ENCODE measurements at regions not wholly inside any gene's neighbourhood (a gene's known extent, or its start where the extent isn't known, plus 50 kb on each side); places are given as distances from the start of the nearest gene placed in this dataset.

DNA sequence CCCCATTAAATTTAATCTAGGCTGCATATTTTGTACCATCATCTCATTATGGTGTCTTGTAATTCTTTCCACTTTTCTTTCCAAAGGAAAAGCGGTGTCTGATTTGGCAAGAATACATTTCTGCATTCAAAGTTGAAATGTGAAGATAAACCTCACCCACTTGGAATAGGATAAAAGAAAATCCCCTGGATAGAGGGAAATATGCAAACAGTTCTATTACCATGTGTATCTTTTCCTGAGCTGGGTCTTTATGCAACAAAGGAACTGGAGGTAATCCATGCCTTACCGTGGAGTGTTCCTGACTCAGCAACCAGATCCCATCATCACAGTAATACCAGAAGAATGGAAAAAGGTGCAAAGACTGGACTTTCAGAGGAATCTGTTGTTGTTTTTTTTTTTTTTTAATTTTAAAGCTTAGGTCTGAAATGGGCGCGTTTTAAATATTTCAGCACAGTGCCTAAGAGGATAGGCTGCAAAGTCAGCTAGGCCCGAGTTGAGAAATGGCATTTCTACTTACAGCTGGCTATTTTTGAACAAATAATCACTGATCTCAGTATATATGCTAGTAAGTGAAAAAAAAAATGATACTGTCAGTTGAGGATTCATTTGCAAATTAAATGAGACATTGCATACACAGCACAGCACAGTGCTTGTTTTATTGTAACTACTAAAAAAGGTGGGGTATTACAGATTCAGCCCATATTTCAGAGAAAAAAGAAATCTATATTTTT is 55.5 kb upstream of the ADAMTS9 start:
- DNase-seq (ENCODE audit: low spot score), result no peak

DNA sequence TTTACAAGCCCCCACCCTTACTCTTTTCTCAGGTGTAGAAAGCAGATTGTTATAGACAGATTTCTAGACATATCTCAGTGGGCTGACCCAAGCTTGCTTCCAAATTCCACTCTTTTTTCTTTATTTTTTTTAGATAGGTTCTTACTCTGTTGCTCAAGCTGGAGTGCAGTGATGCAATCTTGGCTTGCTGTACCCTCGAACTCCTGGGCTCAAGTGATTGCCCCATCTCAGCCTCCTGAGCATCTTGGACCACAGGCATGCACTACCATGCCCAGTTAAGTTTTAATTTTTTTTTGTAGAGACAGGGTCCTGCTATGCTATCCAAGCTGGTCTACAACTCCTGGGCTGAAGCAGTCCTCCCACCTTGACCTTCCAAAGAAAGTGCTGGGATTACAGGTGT is 53.5 kb upstream of the ADAMTS9 start:
- DNase-seq (ENCODE audit: low spot score), result no peak

DNA sequence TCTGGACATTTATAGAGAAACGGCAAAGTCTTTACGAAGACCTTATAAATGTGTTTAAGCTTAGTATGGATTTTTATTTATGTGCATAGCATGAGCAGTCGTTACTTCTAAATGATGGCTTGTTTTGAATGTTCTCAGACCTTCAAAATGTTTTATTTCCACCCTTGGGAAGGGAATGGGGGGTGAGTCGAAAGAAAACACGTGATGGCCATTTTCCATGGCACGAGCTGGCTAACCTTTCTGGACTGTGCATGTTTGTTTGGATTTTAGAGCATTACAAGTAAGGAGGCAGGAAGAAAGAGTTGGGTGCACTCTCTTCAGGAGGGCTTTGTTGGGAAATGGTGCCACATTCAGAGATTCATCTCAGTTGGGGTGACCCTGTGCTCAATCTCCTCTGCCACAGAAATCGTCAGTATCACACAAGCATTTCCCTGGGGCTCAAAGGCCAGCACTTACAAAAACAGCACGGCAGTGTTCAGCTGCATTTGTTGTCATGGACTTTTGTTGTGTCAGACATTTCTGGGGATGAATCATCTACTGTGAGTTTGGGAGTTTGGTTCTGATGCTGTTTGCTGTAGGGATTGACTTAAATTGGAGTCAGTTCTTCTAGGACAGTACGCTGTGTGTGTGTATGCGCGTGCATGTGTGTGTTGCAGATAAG is 52.3 kb upstream of the ADAMTS9 start:
- no peak for DNase-seq (ENCODE audit: low spot score)

All from HuH-7.5 (cell line).